SKM-1 treated with dmso at 0.1 percent for 144 hours (cell line): ENCODE measurements at regions not wholly inside any gene's neighbourhood (a gene's known extent, or its start where the extent isn't known, plus 50 kb on each side); places are given as distances from the start of the nearest gene placed in this dataset.
A peak's percentile ranks its signal among the peaks of the same experiment; 100 is the strongest.

ENCODE experiments used
- DNase-seq: peaks from one replicate; lab custom pipeline; 2025; ENCODE audit not compliant: unreplicated experiment; lab: John Stamatoyannopoulos, UW

DNA sequence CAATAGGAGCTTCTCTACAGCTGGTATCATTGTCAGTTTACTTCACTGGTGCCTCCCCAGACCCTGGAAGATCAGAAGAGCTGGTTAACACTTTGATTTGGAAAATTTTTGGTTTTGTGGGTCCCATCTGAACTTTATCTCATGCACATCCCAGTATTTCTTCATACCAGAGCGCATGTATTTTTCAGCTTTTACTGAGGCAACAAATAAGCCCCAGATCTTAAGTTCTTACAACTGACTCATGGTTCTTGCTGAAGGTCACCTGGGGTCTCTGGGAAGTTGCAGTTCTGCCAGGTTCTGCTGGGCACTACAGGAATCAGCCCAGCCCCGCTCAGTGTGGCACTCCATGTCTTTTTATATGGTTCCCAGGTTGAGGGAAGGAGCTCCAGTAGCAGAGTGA, 1249.9 kb downstream of the EFNB2 start:
- DNase-seq, result no peak

DNA sequence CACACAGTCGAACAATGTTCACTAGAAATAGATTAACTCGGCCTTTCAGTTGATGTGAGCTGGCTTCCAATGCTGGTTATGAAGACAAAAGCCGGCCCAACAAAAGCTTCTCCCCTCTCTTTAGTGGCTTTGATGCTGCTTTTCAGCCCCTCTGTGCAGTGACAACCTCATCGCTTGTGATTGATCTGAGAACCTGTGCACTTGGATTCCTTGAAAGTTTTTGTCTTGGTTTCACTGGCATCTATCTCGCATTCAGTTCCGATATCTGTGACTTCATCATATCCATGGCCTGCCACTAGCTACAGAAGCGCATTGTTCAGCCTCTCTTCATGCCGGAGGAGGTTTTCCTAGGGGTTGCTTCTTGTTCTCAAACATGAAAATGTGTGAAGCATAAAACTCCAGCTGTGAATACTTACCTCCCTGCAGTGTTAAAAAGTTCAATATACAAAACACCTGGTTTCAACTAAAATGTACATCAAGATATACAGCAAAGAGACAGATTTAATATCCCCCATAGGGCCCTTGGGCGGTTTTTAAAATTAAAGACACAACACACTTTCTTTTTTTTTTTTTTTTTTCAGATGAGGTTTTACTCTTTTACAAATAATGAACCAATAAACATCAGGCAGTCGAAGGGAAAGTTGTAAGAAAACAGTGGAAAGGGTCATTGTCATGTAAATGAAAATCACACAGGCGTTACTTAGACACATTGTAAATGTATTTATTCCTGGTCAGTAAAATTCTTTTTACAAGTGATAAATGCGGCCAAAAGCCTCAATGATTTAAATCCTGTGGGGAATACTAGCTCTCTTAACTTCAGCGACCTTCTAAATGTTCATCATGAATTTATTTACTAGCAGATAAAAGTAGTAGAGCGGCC, 1252.8 kb downstream of the EFNB2 start:
- DNase-seq, result no peak

GRCh38 chr13:105278943-105279381, 1256.5 kb downstream of the EFNB2 start:
- no peak for DNase-seq

DNA sequence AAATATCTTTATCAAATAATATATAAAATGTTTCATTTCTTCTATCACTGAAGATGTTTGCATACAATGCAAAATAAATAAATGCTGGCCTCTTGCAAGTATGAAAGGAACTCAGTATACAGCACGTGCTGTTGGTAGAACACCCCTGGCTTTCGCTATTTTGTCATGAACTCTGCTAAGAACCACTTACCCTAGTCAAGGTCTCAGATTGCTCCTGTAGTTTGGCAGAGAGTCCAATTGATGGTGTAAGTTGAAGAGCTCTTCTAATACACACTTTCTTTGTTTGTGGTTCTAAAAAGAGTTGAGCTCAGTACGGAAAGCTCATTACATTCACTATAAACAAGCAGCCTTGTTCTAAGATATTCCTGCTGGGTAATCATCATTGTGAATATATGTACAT, 1258.9 kb downstream of the EFNB2 start:
- no peak for DNase-seq

DNA sequence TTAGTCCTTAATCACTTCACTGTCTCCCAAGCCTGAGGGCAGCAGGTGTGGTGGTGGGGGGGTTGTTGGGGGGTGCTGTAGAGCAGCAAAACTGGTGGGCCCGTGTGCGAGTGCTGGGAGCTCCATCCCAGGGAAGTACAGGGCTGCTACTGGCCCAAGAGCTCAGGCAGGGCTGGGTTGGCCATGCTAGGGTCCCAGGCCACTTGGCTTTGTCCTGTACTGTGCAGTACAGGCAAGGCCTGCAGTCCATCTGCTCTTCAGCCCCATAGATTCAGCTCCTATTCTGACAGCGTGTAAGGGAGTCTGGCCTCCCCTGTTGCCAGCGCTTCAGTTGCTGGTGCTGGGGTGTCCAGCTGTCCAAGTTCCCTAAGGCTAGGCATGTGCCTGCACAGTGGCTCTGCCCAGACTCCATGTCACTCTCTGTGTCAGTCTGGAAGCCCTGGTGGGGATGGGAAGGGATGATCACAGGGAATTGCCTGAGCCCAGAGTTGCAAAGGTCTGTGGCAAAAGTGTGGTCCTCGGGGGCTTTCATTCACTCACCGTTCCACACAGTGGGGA, 1261.7 kb downstream of the EFNB2 start:
- no peak for DNase-seq

- peak; percentile 90 for DNase-seq
These were observed 1262.5 kb downstream of the EFNB2 start for GRCh38 chr13:105272660-105273631.

DNA sequence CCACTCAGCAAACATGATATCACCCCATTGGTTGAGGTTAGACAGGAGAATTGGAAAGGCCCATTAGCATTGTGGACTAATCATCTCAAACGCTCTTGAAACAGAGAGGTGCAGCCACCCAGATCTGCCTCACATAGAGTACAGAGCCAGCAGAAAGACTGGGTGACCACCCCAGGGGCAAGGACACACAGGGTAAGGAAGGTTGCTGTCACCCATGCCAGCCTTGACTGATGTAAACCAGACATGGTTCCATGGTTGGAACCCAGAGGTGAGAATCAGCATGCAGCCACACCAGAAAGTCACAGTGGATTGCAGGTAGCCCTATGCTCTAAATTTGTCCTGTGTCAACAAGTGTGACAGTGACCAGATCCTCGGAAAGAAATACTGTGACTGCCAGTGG, 1268.8 kb downstream of the EFNB2 start:
- no peak for DNase-seq

DNA sequence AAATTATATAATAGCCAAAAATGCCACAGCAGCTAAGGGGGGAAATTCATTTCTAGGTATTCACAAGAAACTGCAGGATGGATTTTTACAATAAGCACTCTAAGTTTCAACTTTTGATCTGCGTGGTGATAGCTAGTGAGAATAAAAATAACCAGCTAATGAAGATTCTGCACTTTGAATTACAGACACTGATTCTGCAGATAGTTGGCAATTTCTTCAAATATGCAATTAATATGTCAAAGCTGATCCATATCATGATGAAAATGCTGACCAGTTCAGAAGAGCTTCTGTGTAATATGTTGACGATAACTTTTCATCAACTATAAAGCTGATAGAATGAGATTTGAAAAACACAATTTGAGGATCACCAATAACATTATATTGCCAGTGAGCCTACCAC, 1272.9 kb downstream of the EFNB2 start:
- DNase-seq, result no peak

- DNase-seq, result no peak
These were observed 1276.0 kb downstream of the EFNB2 start for GRCh38 chr13:105259426-105259825.

DNA sequence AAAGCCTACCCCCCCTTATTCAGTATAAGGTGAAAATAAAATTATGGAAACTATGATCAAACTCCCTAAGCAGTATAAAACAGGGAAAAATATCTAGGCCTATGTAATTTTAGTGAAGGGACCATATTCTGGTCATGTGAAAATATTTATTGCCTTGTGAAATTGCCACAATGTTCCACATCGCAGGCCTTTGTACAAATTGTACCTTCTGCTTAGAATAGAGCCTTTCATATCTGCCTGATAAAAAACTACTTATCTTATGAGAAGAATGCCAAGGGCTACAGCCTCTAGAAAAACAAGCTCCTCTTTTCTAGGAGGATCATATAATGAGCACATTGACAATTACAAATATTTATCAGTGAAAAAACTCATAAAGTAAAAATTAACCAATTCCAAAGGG, 1280.0 kb downstream of the EFNB2 start:
- DNase-seq, result no peak

DNA sequence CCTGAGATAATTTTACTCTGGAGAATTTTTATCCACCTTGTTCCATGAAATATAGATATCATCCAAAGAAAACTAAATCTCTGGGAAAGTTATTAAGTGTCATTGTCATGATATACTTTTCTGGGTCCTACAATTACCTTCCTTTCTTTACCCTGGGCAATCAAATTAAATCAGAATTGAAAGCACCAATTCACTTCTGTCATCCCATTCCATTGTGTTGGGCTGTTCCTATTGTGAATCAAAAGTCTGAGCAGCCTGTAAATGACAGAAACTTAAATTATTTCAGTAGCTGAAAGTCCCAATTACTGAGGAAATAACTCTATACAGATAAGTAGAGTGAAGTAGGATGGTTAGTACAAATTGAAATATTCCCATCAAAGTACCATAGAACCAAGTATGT, 1284.2 kb downstream of the EFNB2 start:
- no peak for DNase-seq

DNA sequence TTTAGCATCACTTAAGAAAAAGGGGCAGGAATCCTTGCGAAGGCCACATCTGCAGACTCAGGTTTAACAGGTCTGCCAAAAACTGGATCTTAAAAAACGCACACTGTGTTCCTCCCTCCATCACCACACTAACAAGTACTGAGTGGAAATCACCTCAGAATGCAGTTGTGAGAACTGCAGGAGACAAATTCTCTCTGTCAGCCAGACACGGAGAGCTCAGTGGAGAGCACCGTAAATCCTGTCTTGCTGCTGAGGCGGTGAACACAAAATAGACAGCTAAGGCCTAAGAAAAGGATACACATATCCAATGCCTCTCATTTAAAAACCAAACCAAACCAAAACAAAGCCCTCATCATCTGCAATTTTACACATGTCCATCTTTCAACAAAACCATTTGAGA, 1287.6 kb downstream of the EFNB2 start:
- no peak for DNase-seq

- DNase-seq, result no peak
These were observed 1295.1 kb downstream of the EFNB2 start for GRCh38 chr13:105240371-105240770.

DNA sequence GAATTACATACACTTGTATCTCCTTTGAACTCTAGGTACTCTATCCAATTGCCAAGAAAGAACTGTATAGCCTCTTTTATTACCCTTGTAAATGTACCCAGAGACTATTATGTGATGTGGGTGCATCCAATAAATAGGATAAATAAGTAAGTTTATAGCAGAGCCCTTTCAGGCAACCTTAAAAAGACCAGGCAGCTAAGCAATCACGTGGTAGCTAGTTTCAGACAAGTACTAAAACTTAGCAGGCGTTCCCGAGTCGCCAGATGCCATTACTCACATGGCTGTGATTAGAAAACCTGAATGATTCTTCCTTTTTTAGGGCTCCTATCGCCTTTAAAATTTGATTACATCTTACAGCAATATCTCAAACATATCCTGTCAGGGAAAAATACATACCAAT, 1303.0 kb downstream of the EFNB2 start:
- no peak for DNase-seq

GRCh38 chr13:105232006-105232405, 1303.5 kb downstream of the EFNB2 start:
- no peak for DNase-seq

DNA sequence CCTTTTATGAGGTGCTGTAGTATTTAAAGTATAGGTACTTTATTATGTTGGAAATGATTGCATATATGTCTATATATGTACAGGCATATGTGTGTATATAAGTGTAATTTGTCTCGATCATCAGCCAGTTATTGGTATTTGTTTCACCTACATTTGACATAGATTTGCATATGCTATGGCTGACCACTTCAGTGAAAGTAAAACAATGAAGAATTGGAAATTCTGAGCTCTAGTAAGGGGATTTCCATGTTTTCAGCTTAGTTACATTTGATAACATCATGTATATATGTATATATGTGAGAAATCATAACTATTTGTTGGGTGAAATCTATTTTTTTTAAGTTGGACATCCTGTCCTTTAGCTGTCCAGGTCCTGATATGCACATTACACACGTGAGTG, 1303.9 kb downstream of the EFNB2 start:
- no peak for DNase-seq

GRCh38 chr13:105220881-105221280, 1314.6 kb downstream of the EFNB2 start:
- DNase-seq, result no peak

DNA sequence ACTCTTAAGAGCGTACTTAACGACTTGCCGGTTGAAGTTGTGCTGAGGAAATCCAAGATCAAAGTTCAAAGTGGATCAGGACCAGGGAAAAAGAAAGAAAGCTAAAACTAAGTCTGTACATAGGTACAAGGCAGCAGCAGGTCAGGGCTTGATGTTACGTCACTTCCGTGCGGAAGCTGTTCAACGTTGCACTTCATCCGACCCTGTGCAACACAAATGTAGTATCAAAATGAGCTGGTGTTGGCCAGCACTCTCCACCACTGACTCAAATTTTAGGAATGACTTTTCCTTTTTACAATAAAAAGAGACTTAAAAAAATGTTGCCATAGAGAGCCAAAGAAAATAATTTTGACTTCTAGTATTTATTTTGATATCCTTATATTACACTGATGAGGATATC, 1315.4 kb downstream of the EFNB2 start:
- no peak for DNase-seq

- DNase-seq, result no peak
These were observed 1315.8 kb downstream of the EFNB2 start for GRCh38 chr13:105219651-105220050.

DNA sequence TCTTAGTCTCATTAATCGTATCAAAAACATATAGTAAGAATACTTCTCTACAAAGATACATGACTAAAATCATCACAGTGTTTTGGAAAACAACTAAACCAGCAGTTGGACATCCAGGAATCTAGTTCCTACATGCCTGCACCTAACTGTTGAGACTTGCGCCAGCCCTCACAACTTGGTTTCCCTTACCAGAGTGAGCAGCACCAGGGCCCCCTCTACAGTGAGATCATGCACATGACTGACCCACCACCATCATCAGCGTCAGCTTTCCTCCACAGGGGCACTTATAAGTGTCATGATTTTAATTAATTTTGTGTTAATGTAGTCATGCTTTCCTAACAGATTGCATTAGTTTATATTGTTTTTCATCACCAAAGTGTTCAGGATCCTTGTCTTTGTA, 1322.0 kb downstream of the EFNB2 start:
- DNase-seq, result no peak

- DNase-seq, result no peak
These were observed 1327.7 kb downstream of the EFNB2 start for GRCh38 chr13:105207572-105208293.
